ENCODE measurements at regions not wholly inside any gene's neighbourhood (a gene's known extent, or its start where the extent isn't known, plus 50 kb on each side); places are given as distances from the start of the nearest gene placed in this dataset.

- intact Hi-C loops (cut with DNase I; ENCODE audit: low total_unique reads) (no loop called here), in situ Hi-C loops (cut with MboI; ENCODE audit: low pct_ligation_motif_present in 1 of 4, low pct_unique_long_range_greater_than_20kb in 1 of 4, low sequenced_read_pairs in 3 of 4) (no loop called here)
- no peak for DNase-seq
- H3K4me3 ChIP-seq: no peak overlapping the region
- H3K27ac ChIP-seq: no peak overlapping the region
- H3K36me3 ChIP-seq: no peaks in the 10 kb centered on the region
- no peaks in the 10 kb centered on the region for H3K9me3 ChIP-seq
- H3K27me3 ChIP-seq: no peaks in the 10 kb centered on the region
- H3K4me1 ChIP-seq: no peaks in the 10 kb centered on the region
- 57 to 74% methylated on average over 1 of the region's 1 CpG for WGBS, 2 donors (ENCODE audit: low coverage in 1 of 2)
- TF ChIP-seq EP300 (IDR thresholded peaks at IDR 0.05; ENCODE audit: low read depth): no peak
- TF ChIP-seq, protein P1, sequence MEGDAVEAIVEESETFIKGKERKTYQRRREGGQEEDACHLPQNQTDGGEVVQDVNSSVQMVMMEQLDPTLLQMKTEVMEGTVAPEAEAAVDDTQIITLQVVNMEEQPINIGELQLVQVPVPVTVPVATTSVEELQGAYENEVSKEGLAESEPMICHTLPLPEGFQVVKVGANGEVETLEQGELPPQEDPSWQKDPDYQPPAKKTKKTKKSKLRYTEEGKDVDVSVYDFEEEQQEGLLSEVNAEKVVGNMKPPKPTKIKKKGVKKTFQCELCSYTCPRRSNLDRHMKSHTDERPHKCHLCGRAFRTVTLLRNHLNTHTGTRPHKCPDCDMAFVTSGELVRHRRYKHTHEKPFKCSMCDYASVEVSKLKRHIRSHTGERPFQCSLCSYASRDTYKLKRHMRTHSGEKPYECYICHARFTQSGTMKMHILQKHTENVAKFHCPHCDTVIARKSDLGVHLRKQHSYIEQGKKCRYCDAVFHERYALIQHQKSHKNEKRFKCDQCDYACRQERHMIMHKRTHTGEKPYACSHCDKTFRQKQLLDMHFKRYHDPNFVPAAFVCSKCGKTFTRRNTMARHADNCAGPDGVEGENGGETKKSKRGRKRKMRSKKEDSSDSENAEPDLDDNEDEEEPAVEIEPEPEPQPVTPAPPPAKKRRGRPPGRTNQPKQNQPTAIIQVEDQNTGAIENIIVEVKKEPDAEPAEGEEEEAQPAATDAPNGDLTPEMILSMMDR (IDR thresholded peaks at IDR 0.05): no peak
- no peak for TF ChIP-seq POLR2AphosphoS5 (IDR thresholded peaks at IDR 0.05)
- no peak for TF ChIP-seq POLR2A (IDR thresholded peaks at IDR 0.05)
Measured at GRCh38 chr13:89343165-89343564, 1672.0 kb downstream of the SLITRK5 start.

DNA sequence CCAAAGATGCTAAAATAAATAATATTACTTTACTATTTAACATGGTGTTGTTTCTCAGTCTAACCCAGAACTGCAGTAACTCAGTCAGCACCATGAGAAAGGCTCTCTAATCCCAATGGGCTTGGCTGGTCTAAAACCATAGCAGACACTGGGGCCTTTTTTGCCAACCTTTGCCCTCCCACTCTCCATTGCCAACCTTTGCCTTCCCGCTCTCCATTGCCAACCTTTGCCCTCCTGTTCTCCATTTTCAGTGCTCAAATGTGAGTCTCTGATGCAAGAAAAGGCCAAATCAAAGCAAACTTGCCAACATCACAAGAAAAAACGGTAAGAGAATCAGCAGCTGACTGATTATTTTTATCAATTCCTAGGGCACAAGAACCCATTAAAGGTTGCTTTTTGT lies 1681.2 kb downstream of the SLITRK5 start:
- Histone ChIP-seq H3K36me3 (no peaks in the 10 kb centered on the region), H3K27me3 (no peaks in the 10 kb centered on the region), H3K9me3 (no peaks in the 10 kb centered on the region), H3K4me3 (no peak overlapping the region), H3K27ac (no peak overlapping the region), H3K4me1 (no peaks in the 10 kb centered on the region)
- intact Hi-C loops (cut with DNase I; ENCODE audit: low total_unique reads) (no loop called here), in situ Hi-C loops (cut with MboI; ENCODE audit: low pct_ligation_motif_present in 1 of 4, low pct_unique_long_range_greater_than_20kb in 1 of 4, low sequenced_read_pairs in 3 of 4) (no loop called here)
- DNase-seq: no peak
- WGBS, 2 donors (ENCODE audit: low coverage in 1 of 2): 49 to 79% methylated on average over 2 of the region's 2 CpGs
- TF ChIP-seq POLR2A (IDR thresholded peaks at IDR 0.05): no peak
- TF ChIP-seq EP300 (IDR thresholded peaks at IDR 0.05; ENCODE audit: low read depth): no peak
- TF ChIP-seq POLR2AphosphoS5 (IDR thresholded peaks at IDR 0.05): no peak
- TF ChIP-seq, protein P1 (IDR thresholded peaks at IDR 0.05): no peak

DNA sequence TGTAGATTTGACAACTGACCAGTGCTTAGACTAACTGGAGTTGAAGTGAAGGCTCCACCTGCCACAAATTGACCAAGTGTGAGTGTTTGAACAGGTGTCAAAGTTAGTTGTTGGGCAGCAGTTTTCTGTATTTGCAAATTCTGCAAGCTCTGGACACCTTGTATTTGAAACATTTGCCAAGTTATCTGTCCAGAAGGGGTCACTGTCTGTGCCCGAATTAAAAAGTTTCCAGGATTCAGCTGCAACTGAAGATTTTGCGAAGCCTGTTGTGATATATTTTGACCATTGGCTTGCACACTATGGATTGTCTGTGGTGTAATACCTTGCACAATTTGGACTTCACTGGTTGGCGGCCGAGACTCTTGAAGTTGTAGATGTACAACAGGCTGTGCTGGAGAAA lies 1690.7 kb downstream of the SLITRK5 start:
- no peak for TF ChIP-seq POLR2A (IDR thresholded peaks at IDR 0.05)
- TF ChIP-seq, protein P1 (IDR thresholded peaks at IDR 0.05): no peak
- TF ChIP-seq POLR2AphosphoS5 (IDR thresholded peaks at IDR 0.05): no peak
- TF ChIP-seq EP300 (IDR thresholded peaks at IDR 0.05; ENCODE audit: low read depth): no peak
- no peak overlapping the region for H3K27ac ChIP-seq
- no peaks in the 10 kb centered on the region for H3K36me3 ChIP-seq
- H3K9me3 ChIP-seq: no peaks in the 10 kb centered on the region
- in situ Hi-C loops (cut with MboI; ENCODE audit: low pct_ligation_motif_present in 1 of 4, low pct_unique_long_range_greater_than_20kb in 1 of 4, low sequenced_read_pairs in 3 of 4) (no loop called here), intact Hi-C loops (cut with DNase I; ENCODE audit: low total_unique reads) (no loop called here)
- DNase-seq: no peak
- H3K4me1 ChIP-seq: no peaks in the 10 kb centered on the region
- 80 to 91% methylated on average over 2 to 4 of the region's 4 CpGs for WGBS, 2 donors (ENCODE audit: low coverage in 1 of 2)
- no peaks in the 10 kb centered on the region for H3K27me3 ChIP-seq
- no peak overlapping the region for H3K4me3 ChIP-seq

GRCh38 chr13:89363144-89363543 lies 1692.0 kb downstream of the SLITRK5 start:
- TF ChIP-seq EP300 (IDR thresholded peaks at IDR 0.05; ENCODE audit: low read depth): no peak
- Histone ChIP-seq H3K27ac (no peak overlapping the region), H3K4me3 (no peak overlapping the region), H3K27me3 (no peaks in the 10 kb centered on the region), H3K36me3 (no peaks in the 10 kb centered on the region), H3K9me3 (no peaks in the 10 kb centered on the region), H3K4me1 (no peaks in the 10 kb centered on the region)
- intact Hi-C loops (cut with DNase I; ENCODE audit: low total_unique reads) (no loop called here), in situ Hi-C loops (cut with MboI; ENCODE audit: low pct_ligation_motif_present in 1 of 4, low pct_unique_long_range_greater_than_20kb in 1 of 4, low sequenced_read_pairs in 3 of 4) (no loop called here)
- no peak for DNase-seq
- WGBS, 2 donors (ENCODE audit: low coverage in 1 of 2): 95% methylated on average over 39 of the region's 41 CpGs; no CpG with 5 or more reads in 1 of the 2 donors

DNA sequence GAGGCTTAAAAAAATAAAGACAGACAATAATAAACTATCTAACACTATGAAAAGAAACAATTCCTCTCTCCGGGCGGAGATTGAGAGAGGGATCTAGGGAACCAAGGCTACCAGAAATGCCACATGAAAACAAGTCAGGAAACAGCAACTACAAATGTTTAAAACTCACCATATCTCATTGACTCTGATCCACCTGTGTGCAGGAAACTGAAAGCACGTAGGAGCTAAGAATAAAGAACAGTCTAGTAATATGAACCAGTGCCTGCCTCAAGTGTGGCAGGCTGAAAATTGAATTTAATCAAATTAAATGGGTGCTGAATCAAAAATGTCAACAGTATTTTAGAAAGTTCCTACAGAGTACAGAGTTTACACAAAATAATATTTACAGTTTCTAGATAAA lies 1701.0 kb downstream of the SLITRK5 start:
- intact Hi-C loops (cut with DNase I; ENCODE audit: low total_unique reads): no loop called here
- no peak overlapping the region for H3K4me3 ChIP-seq
- no peak overlapping the region for H3K27ac ChIP-seq
- WGBS, 2 donors (ENCODE audit: low coverage in 1 of 2): 57 to 79% methylated on average over 3 of the region's 3 CpGs
- peaks cover 0 to 4% (median 0%) of the 10 kb centered on the region in 4 donors for H3K4me1 ChIP-seq
- no peaks in the 10 kb centered on the region for H3K9me3 ChIP-seq
- no peak for TF ChIP-seq EP300 (IDR thresholded peaks at IDR 0.05; ENCODE audit: low read depth)
- no peaks in the 10 kb centered on the region for H3K27me3 ChIP-seq
- in situ Hi-C loops (cut with MboI; ENCODE audit: low pct_ligation_motif_present in 1 of 4, low pct_unique_long_range_greater_than_20kb in 1 of 4, low sequenced_read_pairs in 3 of 4): no loop called here
- no peak for DNase-seq
- no peaks in the 10 kb centered on the region for H3K36me3 ChIP-seq
